Astrocyte (in vitro differentiated cells and primary cell): ENCODE measurements at regions not wholly inside any gene's neighbourhood (a gene's known extent, or its start where the extent isn't known, plus 50 kb on each side); places are given as distances from the start of the nearest gene placed in this dataset.

Experiments used
- DNase-seq: peaks from one replicate; pipeline ENCODE4 v3.0.0-alpha.2; 2010; ENCODE audit warnings: low read depth
- FAIRE-seq: peaks from 2 replicates; lab custom pipeline; 2011; peaks lifted over from hg19 to GRCh38; lab: Jason Lieb, UNC
- H2AFZ ChIP-seq: 2 replicates; pipeline ENCODE4 v1.6.0; 2012; ENCODE audit warnings: low read depth, low read length, inconsistent platforms
- H3K27ac ChIP-seq: 2 replicates; pipeline ENCODE4 v1.5.1; 2011; ENCODE audit warnings: low read depth, low read length, inconsistent platforms
- H3K27me3 ChIP-seq: 2 replicates; pipeline ENCODE4 v1.6.0; 2011; ENCODE audit warnings: low read length, inconsistent platforms; ENCODE audit not compliant: insufficient read depth
- H3K36me3 ChIP-seq: 2 replicates; pipeline ENCODE4 v1.5.1; 2011; ENCODE audit warnings: low read length, inconsistent platforms; ENCODE audit not compliant: insufficient read depth
- H3K4me1 ChIP-seq: 2 replicates; pipeline ENCODE4 v1.5.1; 2011; ENCODE audit warnings: low read length, inconsistent platforms; ENCODE audit not compliant: insufficient read depth
- H3K4me2 ChIP-seq: 2 replicates; pipeline ENCODE4 v1.6.0; 2012; ENCODE audit warnings: low read length, inconsistent platforms
- H3K4me3 ChIP-seq: 2 replicates; pipeline ENCODE4 v1.5.1; 2011; ENCODE audit warnings: low read depth, mild to moderate bottlenecking, low read length, inconsistent platforms; ENCODE audit not compliant: insufficient read depth
- H3K79me2 ChIP-seq: 2 replicates; pipeline ENCODE4 v1.6.0; 2012; ENCODE audit warnings: mild to moderate bottlenecking, low read length, inconsistent platforms; ENCODE audit not compliant: insufficient read depth
- H3K9ac ChIP-seq: 2 replicates; pipeline ENCODE4 v1.6.0; 2012; ENCODE audit warnings: mild to moderate bottlenecking, low read length, inconsistent platforms
- H3K9me3 ChIP-seq: 2 replicates; pipeline ENCODE4 v1.5.1; 2012; ENCODE audit warnings: low read depth, mild to moderate bottlenecking, low read length, inconsistent platforms; ENCODE audit not compliant: insufficient read depth
- H4K20me1 ChIP-seq: 2 replicates; pipeline ENCODE4 v1.6.0; 2012; ENCODE audit warnings: low read length, inconsistent platforms; ENCODE audit not compliant: insufficient read depth
- H3K27ac Mint-ChIP-seq: one replicate; pipeline ENCODE4 v1.8.0; 2021; ENCODE audit warnings: mild to moderate bottlenecking, mixed read lengths; ENCODE audit not compliant: unreplicated experiment
- H3K27me3 Mint-ChIP-seq: one replicate; pipeline ENCODE4 v1.8.0; 2021; ENCODE audit warnings: low read depth, mixed read lengths; ENCODE audit not compliant: unreplicated experiment
- H3K36me3 Mint-ChIP-seq: one replicate; pipeline ENCODE4 v1.8.0; 2021; ENCODE audit warnings: low read depth, mixed read lengths; ENCODE audit not compliant: unreplicated experiment
- H3K4me1 Mint-ChIP-seq: one replicate; pipeline ENCODE4 v1.8.0; 2021; ENCODE audit warnings: low read depth, mixed read lengths; ENCODE audit not compliant: unreplicated experiment
- H3K4me3 Mint-ChIP-seq: one replicate; pipeline ENCODE4 v1.8.0; 2021; ENCODE audit warnings: mild to moderate bottlenecking, moderate library complexity, mixed read lengths; ENCODE audit not compliant: unreplicated experiment
- H3K9me3 Mint-ChIP-seq: one replicate; pipeline ENCODE4 v1.8.0; 2021; ENCODE audit warnings: mild to moderate bottlenecking, mixed read lengths; ENCODE audit not compliant: unreplicated experiment
- EZH2 ChIP-seq: IDR thresholded peaks from 2 replicates; pipeline ENCODE4 v1.6.1; 2012; ENCODE audit warnings: mild to moderate bottlenecking, low read length, inconsistent platforms; ENCODE audit not compliant: insufficient read depth
- TF ChIP-seq, protein P1 (sequence below): IDR thresholded peaks from 2 replicates; pipeline ENCODE4 v1.5.1; 2011; ENCODE audit warnings: low read depth, mild to moderate bottlenecking, inconsistent platforms, low read length, moderate library complexity; ENCODE audit not compliant: insufficient read depth

DNA sequence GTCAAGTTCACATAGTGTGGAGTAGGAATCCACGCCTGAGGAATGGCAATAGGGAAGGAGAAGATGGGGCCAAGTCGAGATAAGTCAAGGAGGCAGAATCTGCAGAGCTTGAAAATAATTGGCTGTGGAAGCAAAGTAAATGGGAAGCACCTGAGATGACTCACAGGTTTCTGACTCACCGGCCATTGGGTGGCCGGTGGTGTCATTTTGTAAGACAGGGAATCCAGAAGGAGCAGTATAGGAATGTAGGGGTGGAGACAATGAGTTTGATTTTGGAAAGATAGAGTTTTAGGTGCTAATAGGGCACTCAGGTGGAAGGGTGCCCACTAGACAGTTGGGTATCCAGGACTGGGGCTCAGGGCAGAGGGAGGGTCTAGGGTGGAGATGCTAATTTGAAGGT, 201.0 kb upstream of the MAMLD1 start:
- H3K79me2 ChIP-seq: no peaks in the 10 kb centered on the region

DNA sequence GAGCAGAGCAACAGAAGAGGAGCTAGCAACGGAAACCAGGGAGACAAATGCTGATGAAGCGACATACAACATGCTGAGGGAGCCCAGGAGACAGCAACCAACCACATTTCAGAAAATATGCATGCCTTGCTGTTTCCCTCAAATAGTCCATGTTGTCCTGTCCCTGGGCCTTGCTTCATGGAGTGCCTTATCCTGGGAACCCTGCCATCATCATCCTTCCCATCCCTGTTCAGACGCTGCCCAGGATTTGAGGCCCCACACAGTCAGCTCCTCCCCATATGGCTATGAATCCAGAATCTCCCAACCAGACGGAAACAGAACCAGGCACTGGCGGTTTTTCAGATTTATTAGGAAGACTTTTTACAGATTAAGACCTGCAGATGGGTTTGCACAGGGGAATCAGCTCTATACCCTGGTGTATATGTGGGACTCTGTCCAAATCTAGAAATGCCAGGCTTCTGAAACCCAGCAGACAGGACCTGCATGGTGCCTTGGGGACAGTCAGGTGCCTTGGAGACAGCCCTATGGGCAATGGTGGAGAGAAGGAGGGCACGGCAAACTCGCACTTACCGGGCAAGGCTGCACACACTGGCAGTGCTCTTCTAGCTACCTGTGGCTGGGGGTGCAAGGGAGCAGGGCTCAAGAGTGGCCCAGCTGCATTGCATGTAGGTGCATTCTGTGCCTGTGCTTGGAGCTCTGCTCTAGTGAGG, 199.7 kb upstream of the MAMLD1 start:
- FAIRE-seq: no peak
- H3K9me3 Mint-ChIP-seq: no peaks in the 10 kb centered on the region
- H3K9me3 ChIP-seq: no peaks in the 10 kb centered on the region

More for the DNA sequence above, 201.0 kb upstream of the MAMLD1 start:
- Mint-ChIP-seq H3K4me3 (no peak overlapping the region), H3K4me1 (peaks cover 2% of the 10 kb centered on the region), H3K27me3 (peaks cover 10% of the 10 kb centered on the region), H3K27ac (no peak overlapping the region), H3K36me3 (no peaks in the 10 kb centered on the region), H3K9me3 (no peaks in the 10 kb centered on the region)
- Histone ChIP-seq H3K4me1 (no peaks in the 10 kb centered on the region), H2AFZ (no peak overlapping the region), H4K20me1 (no peaks in the 10 kb centered on the region), H3K4me2 (no peak overlapping the region), H3K27ac (no peak overlapping the region), H3K4me3 (no peak overlapping the region), H3K9me3 (no peaks in the 10 kb centered on the region), H3K9ac (no peak overlapping the region), H3K27me3 (no peaks in the 10 kb centered on the region), H3K36me3 (no peaks in the 10 kb centered on the region)
- FAIRE-seq (peak; percentile 45), DNase-seq (no peak)
- TF ChIP-seq, protein P1, sequence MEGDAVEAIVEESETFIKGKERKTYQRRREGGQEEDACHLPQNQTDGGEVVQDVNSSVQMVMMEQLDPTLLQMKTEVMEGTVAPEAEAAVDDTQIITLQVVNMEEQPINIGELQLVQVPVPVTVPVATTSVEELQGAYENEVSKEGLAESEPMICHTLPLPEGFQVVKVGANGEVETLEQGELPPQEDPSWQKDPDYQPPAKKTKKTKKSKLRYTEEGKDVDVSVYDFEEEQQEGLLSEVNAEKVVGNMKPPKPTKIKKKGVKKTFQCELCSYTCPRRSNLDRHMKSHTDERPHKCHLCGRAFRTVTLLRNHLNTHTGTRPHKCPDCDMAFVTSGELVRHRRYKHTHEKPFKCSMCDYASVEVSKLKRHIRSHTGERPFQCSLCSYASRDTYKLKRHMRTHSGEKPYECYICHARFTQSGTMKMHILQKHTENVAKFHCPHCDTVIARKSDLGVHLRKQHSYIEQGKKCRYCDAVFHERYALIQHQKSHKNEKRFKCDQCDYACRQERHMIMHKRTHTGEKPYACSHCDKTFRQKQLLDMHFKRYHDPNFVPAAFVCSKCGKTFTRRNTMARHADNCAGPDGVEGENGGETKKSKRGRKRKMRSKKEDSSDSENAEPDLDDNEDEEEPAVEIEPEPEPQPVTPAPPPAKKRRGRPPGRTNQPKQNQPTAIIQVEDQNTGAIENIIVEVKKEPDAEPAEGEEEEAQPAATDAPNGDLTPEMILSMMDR: no peak
- TF ChIP-seq EZH2: no peak

More for the DNA sequence above, 199.7 kb upstream of the MAMLD1 start:
- Histone ChIP-seq H3K36me3 (no peaks in the 10 kb centered on the region), H2AFZ (no peak overlapping the region), H4K20me1 (no peaks in the 10 kb centered on the region), H3K4me1 (no peaks in the 10 kb centered on the region), H3K79me2 (no peaks in the 10 kb centered on the region), H3K27ac (no peak overlapping the region), H3K27me3 (no peaks in the 10 kb centered on the region), H3K9ac (no peak overlapping the region), H3K4me2 (no peak overlapping the region), H3K4me3 (no peak overlapping the region)
- peaks cover 6% of the 10 kb centered on the region for H3K27me3 Mint-ChIP-seq
- TF ChIP-seq, protein P1: no peak
- TF ChIP-seq EZH2: no peak
- peaks cover 2% of the 10 kb centered on the region for H3K4me1 Mint-ChIP-seq
- H3K4me3 Mint-ChIP-seq: no peak overlapping the region
- no peak overlapping the region for H3K27ac Mint-ChIP-seq
- no peak for DNase-seq
- H3K36me3 Mint-ChIP-seq: no peaks in the 10 kb centered on the region
